GM23338 (cell line): ENCODE measurements at regions not wholly inside any gene's neighbourhood (a gene's known extent, or its start where the extent isn't known, plus 50 kb on each side); places are given as distances from the start of the nearest gene placed in this dataset.
"Not testable (repeated sequence)": the region's sequence is repeated elsewhere in the genome, so short reads cannot be mapped to it uniquely, and the experiment has no call there.

Experiments
- ATAC-seq: fragments of 200-7000 bp; cut with Tn5 transposase; 3 replicates; pipeline ENCODE4 v1.9.1; 2020
- DNase-seq: peaks from one replicate; pipeline ENCODE4 v3.0.0-alpha.2; 2015; ENCODE audit warnings: low spot score
- H2AFZ ChIP-seq: fragments of 200-600 bp; sonication (generic); 2 replicates; pipeline ENCODE4 v1.8.0; 2016; ENCODE audit warnings: antibody characterized with exemption, mild to moderate bottlenecking, moderate library complexity
- H3F3A ChIP-seq: fragments of 200-600 bp; sonication (generic); replicated peaks from 2 replicates; pipeline ENCODE4 v1.8.0; 2017; ENCODE audit warnings: antibody characterized with exemption, mixed run types, low read depth
- H3K27ac ChIP-seq: fragments of 200-600 bp; sonication (generic); 2 replicates; pipeline ENCODE4 v1.6.1; 2016; ENCODE audit warnings: low read depth
- H3K27me3 ChIP-seq: fragments of 200-600 bp; sonication (generic); 2 replicates; pipeline ENCODE4 v1.8.0; 2016; ENCODE audit warnings: mild to moderate bottlenecking, mixed run types, moderate library complexity; ENCODE audit not compliant: insufficient read depth
- H3K36me3 ChIP-seq: fragments of 200-600 bp; sonication (generic); 2 replicates; pipeline ENCODE4 v1.8.0; 2016; ENCODE audit warnings: mild to moderate bottlenecking; ENCODE audit not compliant: insufficient read depth
- H3K4me1 ChIP-seq: fragments of 200-600 bp; sonication (generic); 2 replicates; pipeline ENCODE4 v1.8.0; 2016; ENCODE audit warnings: mild to moderate bottlenecking, moderate library complexity; ENCODE audit not compliant: insufficient read depth
- H3K4me2 ChIP-seq: fragments of 200-600 bp; sonication (generic); 2 replicates; pipeline ENCODE4 v1.7.1; 2017; ENCODE audit warnings: mixed run types
- H3K4me3 ChIP-seq: fragments of 200-600 bp; sonication (generic); 2 replicates; pipeline ENCODE4 v1.6.1; 2016; ENCODE audit warnings: mixed run types
- H3K79me2 ChIP-seq: fragments of 200-600 bp; sonication (generic); replicated peaks from 2 replicates; pipeline ENCODE4 v1.8.0; 2017; ENCODE audit warnings: mild to moderate bottlenecking; ENCODE audit not compliant: insufficient read depth
- H3K9me2 ChIP-seq: fragments of 200-600 bp; sonication (generic); 2 replicates; pipeline ENCODE4 v1.8.0; 2017; ENCODE audit not compliant: insufficient read depth
- H4K20me1 ChIP-seq: fragments of 200-600 bp; sonication (generic); replicated peaks from 2 replicates; pipeline ENCODE4 v1.8.0; 2017; ENCODE audit warnings: mild to moderate bottlenecking; ENCODE audit not compliant: insufficient read depth
- H3K27ac Mint-ChIP-seq: 2 replicates; pipeline ENCODE4 v1.8.0; 2020; ENCODE audit warnings: inconsistent platforms, mild to moderate bottlenecking, moderate library complexity, mixed read lengths
- H3K27me3 Mint-ChIP-seq: 3 replicates; pipeline ENCODE4 v1.8.0; 2022; ENCODE audit warnings: low read depth, mild to moderate bottlenecking, moderate library complexity, mixed read lengths, inconsistent platforms; ENCODE audit not compliant: insufficient read depth, poor library complexity
- H3K36me3 Mint-ChIP-seq: 3 replicates; pipeline ENCODE4 v1.8.0; 2021; ENCODE audit warnings: low read depth, mild to moderate bottlenecking, inconsistent platforms, moderate library complexity, mixed read lengths
- H3K4me1 Mint-ChIP-seq: 3 replicates; pipeline ENCODE4 v1.8.0; 2020; ENCODE audit warnings: mild to moderate bottlenecking, inconsistent platforms, mixed read lengths
- H3K4me3 Mint-ChIP-seq: 3 replicates; pipeline ENCODE4 v1.8.0; 2021; ENCODE audit warnings: moderate library complexity, mild to moderate bottlenecking, inconsistent platforms, mixed read lengths
- H3K9me3 Mint-ChIP-seq: 3 replicates; pipeline ENCODE4 v1.8.0; 2020; ENCODE audit warnings: moderate library complexity, mild to moderate bottlenecking, inconsistent platforms, mixed read lengths
- CREB1 ChIP-seq: fragments of 250-450 bp; sonication (Bioruptor Pico); IDR thresholded peaks from 2 replicates; pipeline ENCODE4 v1.5.0; 2020; ENCODE audit warnings: low read depth, mild to moderate bottlenecking, moderate library complexity
- EZH2 ChIP-seq: fragments of 200-600 bp; sonication (generic); IDR thresholded peaks from one replicate; pipeline ENCODE4 v1.8.0; 2017; ENCODE audit warnings: antibody characterized with exemption, mild to moderate bottlenecking, low read depth; ENCODE audit not compliant: unreplicated experiment
- NANOG ChIP-seq: IDR thresholded peaks from 2 replicates; pipeline ENCODE4 v1.6.1; 2016; ENCODE audit warnings: antibody characterized with exemption, borderline replicate concordance
- REST ChIP-seq: IDR thresholded peaks from one replicate; pipeline ENCODE4 v1.6.1; 2018; ENCODE audit warnings: antibody characterized with exemption; ENCODE audit not compliant: unreplicated experiment
- STAT1 ChIP-seq: IDR thresholded peaks from one replicate; pipeline ENCODE4 v1.6.1; 2016; ENCODE audit warnings: antibody characterized with exemption; ENCODE audit not compliant: unreplicated experiment
- ZNF114 ChIP-seq: fragments of 250-450 bp; sonication (Bioruptor Pico); IDR thresholded peaks from 2 replicates; pipeline ENCODE4 v1.5.0; 2020; ENCODE audit warnings: mild to moderate bottlenecking, moderate library complexity
- ZNF331 ChIP-seq: fragments of 250-450 bp; sonication (Bioruptor Pico); IDR thresholded peaks from 2 replicates; pipeline ENCODE4 v1.5.0; 2020; ENCODE audit warnings: low read depth, mild to moderate bottlenecking, moderate library complexity
- TF ChIP-seq, protein P1 (sequence below): IDR thresholded peaks from 2 replicates; pipeline ENCODE4 v1.6.1; 2016; ENCODE audit warnings: antibody characterized with exemption

- H3K27ac ChIP-seq: no peak overlapping the region
- H3K9me3 Mint-ChIP-seq: peaks cover 20% of the 10 kb centered on the region
- no peaks in the 10 kb centered on the region for H3K27me3 Mint-ChIP-seq
Measured at GRCh38 chr7:109622320-109622719, 1052.6 kb downstream of the DNAJB9 start.

GRCh38 chr7:109632890-109633289 is 1063.2 kb downstream of the DNAJB9 start:
- not testable (repeated sequence) for H3K27me3 ChIP-seq, DNase-seq, H3K36me3 ChIP-seq, H3K27me3 Mint-ChIP-seq, H3K27ac Mint-ChIP-seq, ATAC-seq, H3K36me3 Mint-ChIP-seq, H3K27ac ChIP-seq, H2AFZ ChIP-seq, H3K4me3 Mint-ChIP-seq, H3F3A ChIP-seq, H3K79me2 ChIP-seq, H3K4me1 Mint-ChIP-seq, H3K4me3 ChIP-seq, H3K4me2 ChIP-seq, H3K4me1 ChIP-seq, H3K9me2 ChIP-seq, H4K20me1 ChIP-seq
- peaks cover 13% of the 10 kb centered on the region for H3K9me3 Mint-ChIP-seq

More at GRCh38 chr7:109622320-109622719, 1052.6 kb downstream of the DNAJB9 start:
- no peaks in the 10 kb centered on the region for H4K20me1 ChIP-seq
- H3K4me2 ChIP-seq: no peak overlapping the region
- ATAC-seq (no peak), DNase-seq (no peak)
- H3K4me1 Mint-ChIP-seq: no peaks in the 10 kb centered on the region
- H3F3A ChIP-seq: no peaks in the 10 kb centered on the region
- peaks cover 16% of the 10 kb centered on the region for H3K9me2 ChIP-seq
- H3K4me1 ChIP-seq: no peaks in the 10 kb centered on the region
- H2AFZ ChIP-seq: no peak overlapping the region
- H3K4me3 Mint-ChIP-seq: no peak overlapping the region
- peaks cover 20% of the 10 kb centered on the region for H3K36me3 Mint-ChIP-seq
- no peaks in the 10 kb centered on the region for H3K79me2 ChIP-seq
- no peak overlapping the region for H3K4me3 ChIP-seq
- H3K27me3 ChIP-seq: no peaks in the 10 kb centered on the region
- TF ChIP-seq ZNF331 (CRISPR knock-in tag) (no peak), REST (no peak), ZNF114 (CRISPR knock-in tag) (no peak), EZH2 (no peak)
- no peak overlapping the region for H3K27ac Mint-ChIP-seq
- H3K36me3 ChIP-seq: 0 out of 2 replicates have a peak, but pooled peaks cover 3% of the 10 kb centered on the region

DNA sequence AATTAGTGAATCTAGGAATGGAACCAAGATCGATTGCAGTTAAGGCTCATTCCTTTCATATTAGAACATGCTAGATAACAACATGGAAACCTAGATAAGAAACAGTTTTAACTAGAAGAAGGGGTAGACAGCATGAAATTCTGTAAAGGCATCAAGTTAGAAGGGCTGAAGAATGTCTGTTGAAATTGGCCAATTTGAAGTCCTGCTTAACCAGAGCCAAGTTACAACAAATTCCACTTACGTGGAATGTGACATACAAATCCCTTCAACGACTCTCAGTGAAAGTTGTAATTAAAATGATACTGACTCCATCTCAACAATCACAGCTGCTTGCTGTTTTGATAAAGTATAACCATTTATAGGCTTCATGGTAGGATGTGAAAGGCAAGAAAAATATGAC is 1065.7 kb downstream of the DNAJB9 start:
- H3K36me3 ChIP-seq: no peaks in the 10 kb centered on the region; the same call in 1 of the 2 replicates
- no peak for ATAC-seq
- peaks cover 10% of the 10 kb centered on the region for H3K9me2 ChIP-seq
- Mint-ChIP-seq H3K27me3 (no peaks in the 10 kb centered on the region), H3K36me3 (peaks cover 9% of the 10 kb centered on the region; the same call in 2 of the 3 replicates), H3K4me1 (peaks cover 9% of the 10 kb centered on the region), H3K27ac (no peak overlapping the region), H3K9me3 (peaks cover 13% of the 10 kb centered on the region), H3K4me3 (no peak overlapping the region)
- no peaks in the 10 kb centered on the region for H3K79me2 ChIP-seq
- DNase-seq: no peak
- no peaks in the 10 kb centered on the region for H3F3A ChIP-seq
- no peak overlapping the region; the same call in 1 of the 2 replicates for H2AFZ ChIP-seq
- no peak overlapping the region for H3K27ac ChIP-seq
- peaks cover 3% of the 10 kb centered on the region for H3K4me1 ChIP-seq
- H3K4me3 ChIP-seq: no peak overlapping the region
- H4K20me1 ChIP-seq: no peaks in the 10 kb centered on the region
- no peak overlapping the region for H3K4me2 ChIP-seq
- H3K27me3 ChIP-seq: no peaks in the 10 kb centered on the region
- TF ChIP-seq ZNF114 (CRISPR knock-in tag): no peak
- TF ChIP-seq, protein P1, sequence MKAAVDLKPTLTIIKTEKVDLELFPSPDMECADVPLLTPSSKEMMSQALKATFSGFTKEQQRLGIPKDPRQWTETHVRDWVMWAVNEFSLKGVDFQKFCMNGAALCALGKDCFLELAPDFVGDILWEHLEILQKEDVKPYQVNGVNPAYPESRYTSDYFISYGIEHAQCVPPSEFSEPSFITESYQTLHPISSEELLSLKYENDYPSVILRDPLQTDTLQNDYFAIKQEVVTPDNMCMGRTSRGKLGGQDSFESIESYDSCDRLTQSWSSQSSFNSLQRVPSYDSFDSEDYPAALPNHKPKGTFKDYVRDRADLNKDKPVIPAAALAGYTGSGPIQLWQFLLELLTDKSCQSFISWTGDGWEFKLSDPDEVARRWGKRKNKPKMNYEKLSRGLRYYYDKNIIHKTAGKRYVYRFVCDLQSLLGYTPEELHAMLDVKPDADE: no peak
- TF ChIP-seq NANOG: no peak
- no peak for TF ChIP-seq EZH2
- TF ChIP-seq CREB1 (CRISPR knock-in tag): no peak
- TF ChIP-seq STAT1: no peak
